Uterus (tissue), 2 donors: ENCODE measurements at regions not wholly inside any gene's neighbourhood (a gene's known extent, or its start where the extent isn't known, plus 50 kb on each side); places are given as distances from the start of the nearest gene placed in this dataset.

ENCODE experiments used
- POLR2A ChIP-seq, 2 donors: fragments of 450-650 bp; IDR thresholded peaks; one replicate each; pipeline ENCODE4 v1.6.1; 2016; ENCODE audit warnings: antibody characterized with exemption in 2 of 2, mild to moderate bottlenecking in 1 of 2, moderate library complexity in 1 of 2
- TF ChIP-seq, protein P1 (sequence below), 4 experiments: fragments of 200-600 bp in 2 of 4; fragments of 450-650 bp in 2 of 4; sonication (generic) in 2 of 4; IDR thresholded peaks; one replicate each; pipeline ENCODE4 v1.5.1; 2016 to 2019; ENCODE audit warnings: antibody characterized with exemption in 4 of 4, mild to moderate bottlenecking in 2 of 4, moderate library complexity in 1 of 4

DNA sequence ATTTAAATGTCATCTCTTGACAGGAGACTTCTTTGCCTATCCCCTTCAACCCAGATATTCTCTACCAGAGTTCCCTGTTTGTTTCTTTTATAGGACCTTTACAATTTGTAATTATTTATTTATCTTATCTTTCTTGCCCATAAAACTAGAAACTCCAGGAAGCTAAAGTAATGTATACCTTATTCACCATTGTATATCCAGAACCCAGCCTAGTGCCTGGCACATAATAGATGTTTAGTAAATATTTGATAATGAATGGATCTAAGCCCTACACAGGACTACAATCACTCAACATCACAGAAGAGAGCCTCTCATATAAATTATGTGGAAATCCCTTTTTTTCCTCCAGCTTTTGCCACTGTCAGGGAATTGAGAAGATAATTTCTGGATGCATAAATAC lies 125.6 kb upstream of the CNOT2 start:
- no peak for TF ChIP-seq POLR2A (IDR thresholded peaks at IDR 0.05)
- TF ChIP-seq, protein P1, sequence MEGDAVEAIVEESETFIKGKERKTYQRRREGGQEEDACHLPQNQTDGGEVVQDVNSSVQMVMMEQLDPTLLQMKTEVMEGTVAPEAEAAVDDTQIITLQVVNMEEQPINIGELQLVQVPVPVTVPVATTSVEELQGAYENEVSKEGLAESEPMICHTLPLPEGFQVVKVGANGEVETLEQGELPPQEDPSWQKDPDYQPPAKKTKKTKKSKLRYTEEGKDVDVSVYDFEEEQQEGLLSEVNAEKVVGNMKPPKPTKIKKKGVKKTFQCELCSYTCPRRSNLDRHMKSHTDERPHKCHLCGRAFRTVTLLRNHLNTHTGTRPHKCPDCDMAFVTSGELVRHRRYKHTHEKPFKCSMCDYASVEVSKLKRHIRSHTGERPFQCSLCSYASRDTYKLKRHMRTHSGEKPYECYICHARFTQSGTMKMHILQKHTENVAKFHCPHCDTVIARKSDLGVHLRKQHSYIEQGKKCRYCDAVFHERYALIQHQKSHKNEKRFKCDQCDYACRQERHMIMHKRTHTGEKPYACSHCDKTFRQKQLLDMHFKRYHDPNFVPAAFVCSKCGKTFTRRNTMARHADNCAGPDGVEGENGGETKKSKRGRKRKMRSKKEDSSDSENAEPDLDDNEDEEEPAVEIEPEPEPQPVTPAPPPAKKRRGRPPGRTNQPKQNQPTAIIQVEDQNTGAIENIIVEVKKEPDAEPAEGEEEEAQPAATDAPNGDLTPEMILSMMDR (IDR thresholded peaks at IDR 0.05) = no peak
